Stimulated activated CD4-positive, alpha-beta T cell treated with anti-CD3 and anti-CD28 coated beads, TNF-alpha, amount 100 ng/mL, for 4 hours (primary cell): ENCODE measurements at regions not wholly inside any gene's neighbourhood (a gene's known extent, or its start where the extent isn't known, plus 50 kb on each side); places are given as distances from the start of the nearest gene placed in this dataset.
A peak's percentile ranks its signal among the peaks of the same experiment; 100 is the strongest.

ENCODE experiments used
- DNase-seq, 3 experiments: peaks; one replicate each; pipeline ENCODE4 v3.0.0-alpha.2; 2020; ENCODE audit warnings: low read depth in 3 of 3

DNA sequence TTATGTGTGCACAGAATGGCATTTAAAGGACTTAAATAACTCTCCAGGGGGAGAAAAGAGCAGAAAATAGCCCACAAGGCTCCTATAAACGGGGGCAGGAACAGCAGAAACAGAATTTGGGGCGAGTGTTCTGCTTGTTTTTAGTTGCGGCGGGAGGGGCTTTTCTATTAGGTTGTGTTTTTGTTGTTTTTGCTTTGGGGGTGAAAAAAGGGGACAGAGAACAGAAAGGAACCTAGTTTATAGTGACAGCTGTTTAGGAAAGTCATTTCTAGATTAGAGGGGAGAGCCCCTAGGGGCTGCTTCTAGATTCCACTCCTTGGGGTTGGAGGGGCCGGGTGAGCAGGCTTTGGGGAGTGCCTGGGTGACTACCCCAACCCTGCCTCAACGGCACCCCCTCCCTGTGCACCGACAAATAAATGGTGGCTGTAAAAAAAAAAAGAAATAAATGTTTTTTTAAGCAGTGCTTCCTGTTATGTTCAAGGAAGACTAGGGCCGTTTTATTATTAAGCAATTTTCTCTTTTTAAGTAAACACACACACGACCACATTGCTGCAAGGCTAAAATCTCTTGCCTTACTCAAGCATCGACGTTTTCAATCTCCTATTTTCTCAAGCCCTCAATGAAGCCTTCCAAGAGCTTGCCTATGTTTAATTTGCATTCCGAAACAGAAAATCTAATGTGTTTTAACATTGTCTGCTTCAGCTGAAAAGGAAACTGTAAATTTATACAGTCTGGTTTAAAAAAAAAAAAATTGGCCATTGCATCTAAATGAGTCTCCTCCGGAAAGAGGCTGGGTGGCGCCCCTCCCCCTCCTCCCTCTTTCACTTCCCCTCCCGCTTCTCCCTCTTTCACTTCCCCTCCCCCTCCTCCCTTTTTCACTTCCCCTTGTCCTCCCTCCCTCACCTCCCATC lies 123.3 kb upstream of the TBL1X start:
- peak in 1 of 3 experiments; percentile 38 for DNase-seq

GRCh38 chrX:9342561-9343051 lies 122.3 kb upstream of the TBL1X start:
- DNase-seq, result no peak

GRCh38 chrX:9343971-9344370 lies 120.9 kb upstream of the TBL1X start:
- DNase-seq, result no peak

GRCh38 chrX:9345957-9346356 lies 118.9 kb upstream of the TBL1X start:
- no peak for DNase-seq

DNA sequence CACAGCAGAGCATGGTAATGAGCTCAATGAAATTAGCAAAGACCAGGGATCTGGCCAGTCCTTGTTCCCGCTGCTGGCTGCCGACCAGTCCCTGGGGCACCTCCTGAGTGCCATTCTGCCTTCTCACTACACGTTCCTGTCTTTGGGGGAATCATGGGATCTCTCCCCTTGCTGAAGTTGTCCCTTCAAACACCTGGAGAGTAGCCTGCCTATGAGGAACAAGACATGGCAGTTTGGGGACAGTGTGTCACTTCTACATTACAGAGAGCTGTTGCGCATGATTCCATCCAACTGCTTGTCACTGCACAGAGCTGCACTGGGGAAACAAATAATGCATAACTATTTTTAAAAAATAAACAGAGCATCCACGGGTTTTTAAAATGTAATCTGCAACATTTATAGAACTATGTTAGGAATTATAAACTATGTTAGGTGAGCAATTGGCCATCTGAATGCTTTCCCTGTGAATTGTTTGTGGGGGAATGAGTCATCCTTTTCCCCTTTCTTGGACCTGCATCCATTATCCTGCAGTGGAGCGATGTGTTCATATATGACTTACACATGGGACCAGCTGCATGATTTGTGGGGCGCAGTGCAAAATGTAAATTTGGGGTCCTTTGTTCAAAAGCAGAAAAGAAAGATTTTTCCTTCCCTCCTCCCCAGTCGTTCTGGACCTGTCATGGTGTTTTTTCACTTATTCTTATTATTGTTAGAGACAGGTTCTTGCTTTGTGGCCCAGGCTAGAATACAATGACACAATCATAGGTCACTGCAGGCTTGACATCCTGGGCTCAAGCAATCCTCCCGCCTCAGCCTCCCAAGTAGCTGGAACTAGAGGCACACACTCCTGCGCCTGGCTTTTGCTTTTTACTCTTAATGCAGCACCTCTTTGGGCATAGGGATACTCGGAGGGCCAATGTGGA lies 115.0 kb upstream of the TBL1X start:
- DNase-seq, result no peak

- no peak for DNase-seq
These were observed 113.7 kb upstream of the TBL1X start for GRCh38 chrX:9351126-9351525.

- DNase-seq, result no peak
These were observed 112.6 kb upstream of the TBL1X start for GRCh38 chrX:9352243-9352642.

- no peak for DNase-seq
These were observed 112.0 kb upstream of the TBL1X start for GRCh38 chrX:9352694-9353411.

GRCh38 chrX:9354918-9355317 lies 109.9 kb upstream of the TBL1X start:
- no peak for DNase-seq

- no peak for DNase-seq
These were observed 109.1 kb upstream of the TBL1X start for GRCh38 chrX:9355739-9356138.

DNA sequence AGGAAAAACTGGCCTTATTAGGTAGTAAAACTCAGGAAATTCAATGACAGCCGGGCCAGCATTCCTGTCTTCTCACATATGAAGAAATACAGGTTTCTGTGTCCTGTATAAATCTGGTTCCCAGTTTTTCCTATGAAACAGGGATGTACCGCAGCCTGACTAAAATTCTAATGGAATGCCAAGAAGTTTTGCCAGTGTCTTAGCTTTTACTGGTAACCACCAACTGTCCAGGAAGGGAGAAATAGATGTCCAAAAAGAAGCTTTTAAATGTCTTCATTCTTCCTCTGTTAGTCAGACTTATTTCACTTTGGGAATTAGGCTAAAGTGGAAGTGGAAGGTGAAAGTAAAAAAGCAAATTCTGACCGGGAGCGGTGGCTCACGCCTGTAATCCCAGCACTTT lies 108.0 kb upstream of the TBL1X start:
- no peak for DNase-seq

DNA sequence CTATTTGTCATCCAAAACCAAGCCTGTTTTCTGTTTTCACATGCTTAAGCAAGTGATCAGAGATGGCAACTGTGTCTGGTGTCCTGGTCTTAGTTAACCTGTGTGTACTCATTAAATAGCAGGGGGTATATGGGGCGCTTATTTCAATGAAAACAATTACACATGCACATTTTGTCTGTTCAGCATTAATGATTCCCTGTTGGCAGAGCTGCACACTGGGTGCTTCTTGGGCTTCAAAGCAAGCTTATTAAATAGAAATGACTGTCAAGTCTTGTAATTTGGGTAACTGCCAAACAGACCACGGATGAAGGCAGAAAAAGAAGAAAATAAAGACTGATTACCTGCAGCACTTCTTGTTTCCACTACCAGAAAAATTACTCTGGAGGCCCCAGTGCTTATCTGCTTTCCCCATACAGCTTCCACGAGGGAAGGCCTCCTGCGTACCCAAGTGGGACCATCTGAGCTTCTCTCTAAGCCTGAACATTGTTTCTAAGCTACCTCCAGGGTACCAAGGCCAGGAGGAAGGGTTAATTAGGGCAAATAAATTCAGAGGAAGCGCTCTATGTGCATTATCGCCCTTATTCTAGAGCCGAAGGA lies 107.2 kb upstream of the TBL1X start:
- DNase-seq, result no peak

DNA sequence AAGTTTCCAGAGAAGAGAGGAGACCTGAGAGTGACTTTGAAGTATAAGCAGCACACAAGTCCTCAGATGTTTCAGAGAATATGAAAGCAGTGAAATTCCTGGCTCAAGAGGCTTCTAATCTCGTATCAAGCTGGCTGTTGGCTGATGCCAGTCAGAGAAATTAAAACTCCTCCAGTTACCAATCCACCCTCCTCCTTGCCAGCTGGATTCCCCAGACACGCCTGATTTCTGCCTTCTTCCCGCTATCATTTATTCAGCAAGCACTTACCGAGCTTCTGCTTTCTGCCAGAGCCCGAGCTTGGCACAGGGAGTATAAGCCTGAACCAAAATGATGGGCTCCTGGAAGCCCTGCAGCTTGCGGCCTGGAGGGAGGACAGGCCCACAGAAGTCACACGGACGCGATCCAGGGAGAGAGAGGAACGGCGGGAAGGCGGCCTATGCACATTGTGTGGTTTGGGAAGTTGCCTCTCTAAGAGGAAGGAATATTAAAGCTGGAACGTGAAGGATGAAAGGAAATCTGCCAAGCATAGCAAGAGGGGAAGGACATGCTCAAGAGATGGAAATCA lies 102.4 kb upstream of the TBL1X start:
- no peak for DNase-seq

DNA sequence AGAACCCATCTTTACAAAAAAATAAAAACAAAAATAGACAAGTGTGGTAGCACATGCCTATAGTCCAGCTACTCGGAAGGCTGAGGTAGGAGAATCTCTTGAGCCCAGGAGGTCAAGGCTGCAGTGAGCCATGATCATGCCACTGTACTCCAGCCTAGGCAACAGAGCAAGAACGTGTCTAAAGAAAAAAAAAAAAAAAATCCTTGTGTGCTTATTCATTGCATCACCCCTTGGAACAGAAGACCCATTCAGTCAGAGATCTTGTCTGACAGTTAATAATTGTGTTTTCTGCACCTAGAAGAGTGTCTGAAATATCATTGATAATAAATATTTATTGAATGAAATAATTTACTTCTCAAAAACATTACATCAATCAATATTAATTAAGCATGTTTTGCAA lies 97.4 kb upstream of the TBL1X start:
- DNase-seq, result no peak

GRCh38 chrX:9368262-9368661 lies 96.6 kb upstream of the TBL1X start:
- DNase-seq, result no peak

- no peak for DNase-seq
These were observed 95.0 kb upstream of the TBL1X start for GRCh38 chrX:9369802-9370291.

DNA sequence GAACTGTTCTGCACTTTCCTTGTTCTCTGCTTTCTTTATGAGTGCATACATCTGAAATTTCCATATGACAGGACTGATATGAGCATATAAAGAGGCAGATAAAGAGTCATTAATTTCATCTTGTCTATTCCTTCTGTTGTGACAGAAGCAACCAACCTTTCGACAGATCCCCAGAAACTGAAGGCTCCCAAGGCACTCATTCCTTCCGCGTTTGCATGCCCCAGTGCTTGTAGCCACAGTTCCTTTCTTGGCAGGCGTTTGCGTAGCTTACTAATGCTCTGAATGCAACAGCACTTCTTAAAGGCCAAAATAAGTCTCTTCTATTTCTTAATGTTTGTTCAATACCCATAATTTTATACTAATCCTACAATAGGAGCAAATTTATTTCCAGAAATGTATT lies 94.0 kb upstream of the TBL1X start:
- DNase-seq, result no peak

DNA sequence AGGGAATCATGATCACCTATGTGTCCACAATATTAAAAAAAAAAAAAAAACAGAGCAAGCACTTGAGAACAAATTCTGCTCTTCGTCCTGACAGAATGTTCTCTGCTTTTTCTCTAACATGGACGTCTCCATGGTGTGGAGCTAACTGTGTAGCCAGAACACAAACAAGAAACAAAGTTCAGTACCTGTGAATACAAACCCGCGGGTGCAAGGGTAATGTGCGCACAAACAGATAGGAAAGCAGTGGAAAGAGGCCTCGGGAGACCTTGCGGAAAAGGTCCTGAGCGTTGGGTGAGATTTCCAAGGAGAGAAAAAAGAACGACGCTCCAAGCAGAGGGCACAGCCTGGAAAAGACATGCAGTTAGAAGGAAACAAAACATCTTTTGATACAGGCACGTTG lies 92.0 kb upstream of the TBL1X start:
- no peak for DNase-seq

DNA sequence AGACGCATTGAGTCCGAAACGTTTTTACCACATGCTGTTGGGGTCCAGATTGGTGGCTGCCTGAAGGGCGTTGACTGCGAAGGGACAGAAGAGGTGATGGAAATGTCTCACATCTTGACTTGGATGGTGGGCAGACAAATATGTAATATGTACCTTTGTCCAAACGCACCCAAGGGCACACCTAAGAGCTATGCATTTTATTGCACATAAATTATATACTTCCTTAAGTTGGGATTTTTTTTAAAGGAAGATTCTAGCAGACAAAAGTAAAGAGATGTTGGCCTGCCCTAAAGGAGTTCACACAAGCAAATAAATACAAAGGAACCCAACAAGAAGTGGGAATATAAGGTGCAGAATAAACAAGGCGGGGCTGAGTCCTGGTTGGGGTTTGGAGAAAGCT lies 91.1 kb upstream of the TBL1X start:
- no peak for DNase-seq

GRCh38 chrX:9374555-9374954 lies 90.3 kb upstream of the TBL1X start:
- DNase-seq, result no peak

- DNase-seq, result no peak
These were observed 88.7 kb upstream of the TBL1X start for GRCh38 chrX:9376111-9376510.
